ENCODE measurements at regions not wholly inside any gene's neighbourhood (a gene's known extent, or its start where the extent isn't known, plus 50 kb on each side); places are given as distances from the start of the nearest gene placed in this dataset.

DNA sequence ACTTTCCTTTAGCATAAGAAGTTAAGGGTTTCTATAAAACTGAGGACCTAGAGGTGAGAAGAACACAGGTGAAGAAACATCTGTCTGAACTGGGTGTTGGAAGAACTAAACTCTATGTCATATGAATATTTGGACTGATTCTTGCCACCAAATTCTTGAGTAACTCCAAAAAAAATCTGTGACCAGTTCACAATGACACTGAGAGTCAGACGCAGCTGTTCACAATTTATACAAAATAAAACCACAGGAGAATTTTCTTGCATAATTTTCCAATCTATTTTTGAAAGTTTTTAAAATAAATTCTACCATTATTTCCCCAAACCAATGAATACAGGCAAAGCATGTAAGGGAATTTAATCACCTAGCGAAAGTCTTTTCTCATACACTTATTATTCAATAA is 148.1 kb upstream of the TCF21 start:
- no peak overlapping the region for H2BK120ac ChIP-seq (replicated peaks; ENCODE audit: low read depth, low read length)
- H3K23ac ChIP-seq (ENCODE audit: insufficient read length) = no peak overlapping the region
- H3K36me3 ChIP-seq (ENCODE audit: control insufficient read depth in 2 of 4, insufficient read depth in 4 of 4, low read length in 3 of 4) = no peaks in the 10 kb centered on the region
- H3K27me3 ChIP-seq (replicated peaks in 1 of 4; ENCODE audit: control insufficient read depth in 3 of 4, extremely low read depth in 1 of 4, insufficient read depth in 3 of 4, low read length in 3 of 4) = no peaks in the 10 kb centered on the region
- no peaks in the 10 kb centered on the region for H3K9me3 ChIP-seq (ENCODE audit: insufficient read depth in 2 of 2, low read depth in 1 of 2, low read length in 1 of 2)
- H2BK15ac ChIP-seq (ENCODE audit: low read length) = no peak overlapping the region
- POLR2A ChIA-PET (ENCODE audit: partially characterized antibody) = no interaction called here
- H3K79me2 ChIP-seq (ENCODE audit: control insufficient read depth in 1 of 2, insufficient read depth in 2 of 2, low read length in 2 of 2) = no peaks in the 10 kb centered on the region
- H3K4ac ChIP-seq (replicated peaks; ENCODE audit: insufficient read length, low read depth, low read length) = no peak overlapping the region
- no peak overlapping the region for H3K4me3 ChIP-seq (ENCODE audit: extremely low read depth in 1 of 4, insufficient read depth in 2 of 4, low read depth in 3 of 4, low read length in 4 of 4)
- H2BK20ac ChIP-seq (ENCODE audit: low read length) = no peak overlapping the region
- H3K4me2 ChIP-seq (ENCODE audit: insufficient read depth in 1 of 2, low read depth in 2 of 2, low read length in 2 of 2) = no peak overlapping the region
- no peak overlapping the region for H4K91ac ChIP-seq (replicated peaks; ENCODE audit: insufficient read length, low read length)
- H2AK5ac ChIP-seq (ENCODE audit: low read depth, low read length) = no peak overlapping the region
- no peak overlapping the region for H3K18ac ChIP-seq (ENCODE audit: extremely low read depth, low read length)
- no peaks in the 10 kb centered on the region for H4K20me1 ChIP-seq (replicated peaks in 1 of 2; ENCODE audit: control insufficient read depth in 1 of 2, insufficient read depth in 2 of 2, low read length in 2 of 2)
- no peak for DNase-seq (ENCODE audit: low read depth in 1 of 2, low spot score in 2 of 2)
- WGBS, 2 experiments (ENCODE audit: extremely low coverage in 1 of 2, insufficient coverage in 1 of 2, insufficient read length in 1 of 2, insufficient replicate concordance in 2 of 2, low coverage in 1 of 2, low lambda C conversion rate in 2 of 2, missing lambda C conversion rate in 1 of 2) = 95% methylated on average over 2 of the region's 2 CpGs; no CpG with 5 or more reads in 1 of the 2 experiments
- CTCF ChIA-PET (ENCODE audit: partially characterized antibody) = interaction anchor here (1.1 to 2.1 kb wide), 2 partner anchors 76 to 172 kb away, joined by 3 to 6 read pairs; no protein-coding TSS in a partner anchor
- no peak for FAIRE-seq
- H3K9ac ChIP-seq (replicated peaks in 1 of 4; ENCODE audit: extremely low read depth in 1 of 4, low read depth in 3 of 4, low read length in 3 of 4) = no peak overlapping the region
- peaks cover 0 to 9% (median 3%) of the 10 kb centered on the region in 4 experiments; a peak in 3 of 7 replicates for H3K4me1 ChIP-seq (replicated peaks in 1 of 4; ENCODE audit: control insufficient read depth in 3 of 4, insufficient read depth in 4 of 4, low read length in 3 of 4)
- H3K27ac ChIP-seq (ENCODE audit: low read depth, low read length) = no peak overlapping the region
- H4K8ac ChIP-seq (ENCODE audit: extremely low read depth, insufficient read depth, low read length) = no peak overlapping the region
- no peak overlapping the region for H2AFZ ChIP-seq (ENCODE audit: low read length)
- no peak overlapping the region for H2BK5ac ChIP-seq (ENCODE audit: low read depth, low read length)
- H3K79me1 ChIP-seq (ENCODE audit: low read depth, low read length) = no peaks in the 10 kb centered on the region
- no peak overlapping the region for H3K56ac ChIP-seq (replicated peaks; ENCODE audit: insufficient read length, low read depth, low read length)
- H3K14ac ChIP-seq (ENCODE audit: insufficient read length) = no peak overlapping the region
- H2BK12ac ChIP-seq (ENCODE audit: low read depth, low read length) = no peak overlapping the region
- no peaks in the 10 kb centered on the region for H3K23me2 ChIP-seq (ENCODE audit: low read depth, low read length)
- no peak overlapping the region for H4K5ac ChIP-seq (ENCODE audit: insufficient read length, low read depth, low read length)
- TF ChIP-seq POU5F1 (IDR thresholded peaks at IDR 0.05; ENCODE audit: low read depth, low read length) = no peak
- TF ChIP-seq CHD2 (IDR thresholded peaks at IDR 0.05; ENCODE audit: low read length) = no peak
- TF ChIP-seq HDAC6 (IDR thresholded peaks at IDR 0.05; ENCODE audit: low read depth, low read length) = no peak
- no peak for TF ChIP-seq GTF2F1 (IDR thresholded peaks at IDR 0.05; ENCODE audit: borderline replicate concordance, low read depth, low read length)
- TF ChIP-seq EZH2 (IDR thresholded peaks at IDR 0.05; ENCODE audit: low read depth, low read length, severe bottlenecking) = no peak
- no peak for TF ChIP-seq TCF12 (IDR thresholded peaks at IDR 0.05; ENCODE audit: low read depth, low read length)
- TF ChIP-seq CREB1 (IDR thresholded peaks at IDR 0.05) = no peak
- TF ChIP-seq EGR1 (IDR thresholded peaks at IDR 0.05; ENCODE audit: borderline replicate concordance, low read depth, low read length) = no peak
- no peak for TF ChIP-seq RXRA (IDR thresholded peaks at IDR 0.05; ENCODE audit: insufficient read depth, low read depth, low read length)
- TF ChIP-seq TAF1 (IDR thresholded peaks at IDR 0.05; ENCODE audit: low read depth, low read length) = no peak
- TF ChIP-seq SP4 (IDR thresholded peaks at IDR 0.05; ENCODE audit: low read length) = no peak
- TF ChIP-seq, protein P1, sequence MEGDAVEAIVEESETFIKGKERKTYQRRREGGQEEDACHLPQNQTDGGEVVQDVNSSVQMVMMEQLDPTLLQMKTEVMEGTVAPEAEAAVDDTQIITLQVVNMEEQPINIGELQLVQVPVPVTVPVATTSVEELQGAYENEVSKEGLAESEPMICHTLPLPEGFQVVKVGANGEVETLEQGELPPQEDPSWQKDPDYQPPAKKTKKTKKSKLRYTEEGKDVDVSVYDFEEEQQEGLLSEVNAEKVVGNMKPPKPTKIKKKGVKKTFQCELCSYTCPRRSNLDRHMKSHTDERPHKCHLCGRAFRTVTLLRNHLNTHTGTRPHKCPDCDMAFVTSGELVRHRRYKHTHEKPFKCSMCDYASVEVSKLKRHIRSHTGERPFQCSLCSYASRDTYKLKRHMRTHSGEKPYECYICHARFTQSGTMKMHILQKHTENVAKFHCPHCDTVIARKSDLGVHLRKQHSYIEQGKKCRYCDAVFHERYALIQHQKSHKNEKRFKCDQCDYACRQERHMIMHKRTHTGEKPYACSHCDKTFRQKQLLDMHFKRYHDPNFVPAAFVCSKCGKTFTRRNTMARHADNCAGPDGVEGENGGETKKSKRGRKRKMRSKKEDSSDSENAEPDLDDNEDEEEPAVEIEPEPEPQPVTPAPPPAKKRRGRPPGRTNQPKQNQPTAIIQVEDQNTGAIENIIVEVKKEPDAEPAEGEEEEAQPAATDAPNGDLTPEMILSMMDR (IDR thresholded peaks at IDR 0.05; ENCODE audit: control extremely low read depth in 1 of 3, insufficient read depth in 1 of 3, low read depth in 1 of 3, low read length in 3 of 3) = no peak
- TF ChIP-seq POLR2AphosphoS5 (IDR thresholded peaks at IDR 0.05; ENCODE audit: low read depth, low read length) = no peak
- TF ChIP-seq SP2 (IDR thresholded peaks at IDR 0.05; ENCODE audit: low read length) = no peak

Measured in H1 (cell line).